T-helper 2 cell (primary cell): ENCODE measurements at regions not wholly inside any gene's neighbourhood (a gene's known extent, or its start where the extent isn't known, plus 50 kb on each side); places are given as distances from the start of the nearest gene placed in this dataset.

Source experiments
- DNase-seq, 5 experiments: peaks; one replicate each; pipeline versions ENCODE4 v3.0.0 to v3.0.0-alpha.2; 2012 to 2022

- no peak for DNase-seq
Observed at GRCh38 chr20:10925767-10926166, 252.0 kb upstream of the JAG1 start.

- DNase-seq = no peak
Observed at GRCh38 chr20:10927011-10927583, 253.3 kb upstream of the JAG1 start.

GRCh38 chr20:10927936-10928840, 254.4 kb upstream of the JAG1 start:
- no peak for DNase-seq

GRCh38 chr20:10928841-10929421, 255.1 kb upstream of the JAG1 start:
- no peak for DNase-seq

GRCh38 chr20:10935658-10936402, 262.0 kb upstream of the JAG1 start:
- DNase-seq = no peak

GRCh38 chr20:10936786-10937185, 263.0 kb upstream of the JAG1 start:
- no peak for DNase-seq

- no peak for DNase-seq
Observed at GRCh38 chr20:10939331-10939941, 265.6 kb upstream of the JAG1 start.

GRCh38 chr20:10940941-10941340, 267.1 kb upstream of the JAG1 start:
- no peak for DNase-seq

- no peak for DNase-seq
Observed at GRCh38 chr20:10943686-10944265, 270.0 kb upstream of the JAG1 start.

GRCh38 chr20:10946124-10946880, 272.5 kb upstream of the JAG1 start:
- DNase-seq = no peak

- DNase-seq = no peak
Observed at GRCh38 chr20:10947726-10948125, 273.9 kb upstream of the JAG1 start.

- no peak for DNase-seq
Observed at GRCh38 chr20:10949930-10950783, 276.4 kb upstream of the JAG1 start.

- DNase-seq = no peak
Observed at GRCh38 chr20:10951216-10951615, 277.4 kb upstream of the JAG1 start.

- DNase-seq = no peak
Observed at GRCh38 chr20:10951904-10952303, 278.1 kb upstream of the JAG1 start.

- DNase-seq = no peak
Observed at GRCh38 chr20:10953437-10953836, 279.6 kb upstream of the JAG1 start.

- DNase-seq = no peak
Observed at GRCh38 chr20:10954137-10954840, 280.5 kb upstream of the JAG1 start.

GRCh38 chr20:10954908-10955580, 281.2 kb upstream of the JAG1 start:
- DNase-seq = no peak

- DNase-seq = no peak
Observed at GRCh38 chr20:10958279-10958678, 284.5 kb upstream of the JAG1 start.

GRCh38 chr20:10960416-10960815, 286.6 kb upstream of the JAG1 start:
- no peak for DNase-seq
